Lower lobe of right lung (tissue), 2 donors: ENCODE measurements at regions not wholly inside any gene's neighbourhood (a gene's known extent, or its start where the extent isn't known, plus 50 kb on each side); places are given as distances from the start of the nearest gene placed in this dataset.

Experiments used
- ATAC-seq, 2 donors: fragments of 200-7000 bp; cut with Tn5 transposase; one replicate each; pipeline ENCODE4 v1.9.1; 2020 to 2022; ENCODE audit warnings: mild to moderate bottlenecking in 2 of 2, moderate library complexity in 2 of 2
- DNase-seq: peaks from one replicate; pipeline ENCODE4 v3.0.0-alpha.2; 2020
- H3K27ac ChIP-seq: fragments of 200-600 bp; one replicate; pipeline ENCODE4 v1.8.0; 2022
- H3K27me3 ChIP-seq: fragments of 200-600 bp; one replicate; pipeline ENCODE4 v1.8.0; 2022; ENCODE audit warnings: low read depth
- H3K36me3 ChIP-seq: fragments of 200-600 bp; one replicate; pipeline ENCODE4 v1.8.0; 2022; ENCODE audit warnings: mild to moderate bottlenecking
- H3K4me1 ChIP-seq: fragments of 200-600 bp; one replicate; pipeline ENCODE4 v1.8.0; 2022
- H3K4me3 ChIP-seq: fragments of 200-600 bp; one replicate; pipeline ENCODE4 v1.8.0; 2022; ENCODE audit warnings: mild to moderate bottlenecking
- H3K9me3 ChIP-seq: fragments of 200-600 bp; one replicate; pipeline ENCODE4 v1.8.0; 2022
- CTCF ChIP-seq: fragments of 200-600 bp; IDR thresholded peaks from one replicate; pipeline ENCODE4 v1.8.0; 2022; ENCODE audit warnings: antibody characterized with exemption, mild to moderate bottlenecking
- intact Hi-C: fragments of 100-400 bp; cut with DNase I; formaldehyde crosslinking; loops from one replicate; pipeline ENCODE4 v1.11.0; 2022
- donor health status: DM: no; HTN: yes; CAD: no; lungs with severe emphysema.

- H3K36me3 ChIP-seq: no peaks in the 10 kb centered on the region
- H3K27ac ChIP-seq: no peak overlapping the region
- no peaks in the 10 kb centered on the region for H3K4me1 ChIP-seq
- H3K4me3 ChIP-seq: no peak overlapping the region
- TF ChIP-seq CTCF: no peak
- DNase-seq (no peak), ATAC-seq (no peak)
- intact Hi-C loops: no loop called here
- no peaks in the 10 kb centered on the region for H3K9me3 ChIP-seq
- no peaks in the 10 kb centered on the region for H3K27me3 ChIP-seq
Observed at GRCh38 chr21:16650714-16651366, 862.0 kb upstream of the CXADR start.

DNA sequence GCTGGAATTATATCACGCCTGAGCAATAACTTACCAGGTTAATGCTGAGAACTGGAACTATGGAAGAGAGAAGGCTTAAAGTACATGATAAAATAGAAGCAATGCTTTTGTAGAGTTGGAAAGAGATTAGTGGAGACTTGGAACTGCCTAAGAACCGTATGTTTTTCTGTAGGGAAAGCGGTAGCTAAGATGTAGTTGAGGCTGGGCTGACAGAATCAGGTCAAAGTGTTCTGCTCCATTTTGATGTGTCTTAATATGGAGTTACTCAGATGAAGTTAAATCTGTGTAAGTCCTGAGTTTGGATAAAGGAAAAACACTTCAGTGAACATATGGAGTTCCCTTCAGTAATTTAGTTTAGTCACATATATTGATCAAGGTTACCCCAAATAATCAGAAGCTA is 860.9 kb upstream of the CXADR start:
- Histone ChIP-seq H3K4me1 (no peaks in the 10 kb centered on the region), H3K4me3 (no peak overlapping the region), H3K27ac (no peak overlapping the region), H3K27me3 (no peaks in the 10 kb centered on the region), H3K36me3 (no peaks in the 10 kb centered on the region), H3K9me3 (no peaks in the 10 kb centered on the region)
- TF ChIP-seq CTCF: no peak
- intact Hi-C loops: no loop called here
- ATAC-seq: no peak
- DNase-seq: no peak

DNA sequence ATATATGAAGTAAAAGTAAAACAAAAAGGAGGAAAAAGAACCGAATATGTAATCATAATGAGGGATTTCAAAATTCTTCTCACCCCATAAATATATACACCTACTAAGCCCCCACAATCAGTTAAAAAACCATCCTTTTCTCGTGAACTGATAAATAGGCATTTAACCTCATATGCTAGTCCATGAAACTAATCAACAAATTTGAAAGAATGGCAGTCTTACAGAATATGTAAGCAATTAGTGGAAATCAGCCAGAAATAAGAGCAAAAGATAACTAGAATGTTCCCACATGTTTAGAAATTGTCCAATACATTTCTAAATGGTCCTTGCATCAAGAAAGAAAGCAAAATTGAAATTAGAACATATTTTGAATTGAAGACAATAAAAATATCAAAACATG is 849.4 kb upstream of the CXADR start:
- no peak for TF ChIP-seq CTCF
- no peak for ATAC-seq

DNA sequence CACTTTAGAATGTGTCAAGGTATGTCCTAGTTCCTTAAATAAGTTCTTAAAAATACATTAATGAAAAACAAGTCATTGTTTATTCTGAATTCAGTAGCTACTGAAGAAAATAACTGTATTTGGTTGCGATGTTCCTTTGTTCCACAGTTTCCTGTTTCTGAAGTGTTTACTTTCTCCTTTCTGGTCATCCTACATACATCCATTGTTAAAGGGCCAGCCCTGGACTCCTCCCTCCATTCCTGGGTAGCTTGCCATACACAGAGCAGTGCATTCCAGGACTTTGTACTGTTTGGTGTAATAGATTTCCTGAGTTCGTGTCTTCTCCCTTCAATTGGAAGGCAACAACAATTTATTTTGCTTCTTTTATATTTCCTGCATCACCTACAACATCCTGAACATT is 845.4 kb upstream of the CXADR start:
- ATAC-seq (no peak), DNase-seq (no peak)
- Histone ChIP-seq H3K36me3 (no peaks in the 10 kb centered on the region), H3K27me3 (no peaks in the 10 kb centered on the region), H3K9me3 (no peaks in the 10 kb centered on the region), H3K27ac (no peak overlapping the region), H3K4me1 (no peaks in the 10 kb centered on the region), H3K4me3 (no peak overlapping the region)
- intact Hi-C loops: no loop called here
- TF ChIP-seq CTCF: no peak

More for the DNA sequence above, 849.4 kb upstream of the CXADR start:
- H3K36me3 ChIP-seq: no peaks in the 10 kb centered on the region
- no peak overlapping the region for H3K27ac ChIP-seq
- intact Hi-C loops: no loop called here
- no peaks in the 10 kb centered on the region for H3K4me1 ChIP-seq
- H3K9me3 ChIP-seq: no peaks in the 10 kb centered on the region
- DNase-seq: no peak
- no peak overlapping the region for H3K4me3 ChIP-seq
- H3K27me3 ChIP-seq: no peaks in the 10 kb centered on the region

GRCh38 chr21:16674949-16675348 is 837.9 kb upstream of the CXADR start:
- Histone ChIP-seq H3K36me3 (no peaks in the 10 kb centered on the region), H3K27ac (no peak overlapping the region), H3K27me3 (no peaks in the 10 kb centered on the region), H3K4me3 (no peak overlapping the region), H3K9me3 (no peaks in the 10 kb centered on the region), H3K4me1 (peaks cover 6% of the 10 kb centered on the region)
- no peak for DNase-seq
- no peak for ATAC-seq
- intact Hi-C loops: no loop called here
- TF ChIP-seq CTCF: no peak
